ENCODE measurements at regions not wholly inside any gene's neighbourhood (a gene's known extent, or its start where the extent isn't known, plus 50 kb on each side); places are given as distances from the start of the nearest gene placed in this dataset.

DNA sequence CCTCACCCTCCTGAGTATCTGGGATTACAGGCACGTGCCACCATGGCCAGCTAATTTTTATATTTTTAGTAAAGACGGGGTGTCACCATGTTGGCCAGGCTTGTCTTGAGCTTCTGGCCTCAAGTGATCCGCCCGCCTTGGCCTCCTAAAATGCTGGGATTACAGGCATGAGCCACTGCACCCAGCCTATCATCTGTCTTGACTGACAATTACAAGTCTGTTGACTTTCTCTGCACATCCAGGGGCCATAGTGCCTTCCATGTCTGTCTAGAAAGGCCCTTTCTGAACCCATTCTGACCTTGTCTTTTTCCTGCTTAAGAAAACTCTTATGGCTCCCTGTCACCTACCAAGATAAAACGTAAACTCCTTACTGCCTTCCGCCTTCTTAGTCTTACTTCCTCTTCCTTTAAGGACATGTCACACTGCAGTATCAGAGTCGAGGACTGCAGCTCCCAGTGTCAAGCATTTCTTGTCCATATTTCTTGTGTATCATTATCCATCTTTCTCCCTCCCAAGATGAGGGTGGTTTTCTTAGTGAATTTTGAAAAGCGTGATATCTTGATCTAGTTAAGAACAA, 49.9 kb upstream of the SHB start:
- DNase-seq: no peak
